HUES64 (cell line): ENCODE measurements at regions not wholly inside any gene's neighbourhood (a gene's known extent, or its start where the extent isn't known, plus 50 kb on each side); places are given as distances from the start of the nearest gene placed in this dataset.
"Not testable (repeated sequence)": the region's sequence is repeated elsewhere in the genome, so short reads cannot be mapped to it uniquely, and the experiment has no call there.

Source experiments
- H3K27ac ChIP-seq: 2 replicates; pipeline ENCODE4 v1.7.0; 2013; ENCODE audit warnings: low read depth, low read length, inconsistent platforms
- H3K27me3 ChIP-seq: 2 replicates; pipeline ENCODE4 v1.6.1; 2013; ENCODE audit warnings: mild to moderate bottlenecking, low read length; ENCODE audit not compliant: insufficient read depth
- H3K36me3 ChIP-seq: 2 replicates; pipeline ENCODE4 v1.6.1; 2013; ENCODE audit warnings: mild to moderate bottlenecking, low read length; ENCODE audit not compliant: insufficient read depth
- H3K4me1 ChIP-seq: 2 replicates; pipeline ENCODE4 v1.6.1; 2013; ENCODE audit warnings: mild to moderate bottlenecking, low read length, moderate library complexity; ENCODE audit not compliant: insufficient read depth
- H3K4me3 ChIP-seq: 2 replicates; pipeline ENCODE4 v1.5.1; 2013; ENCODE audit warnings: mild to moderate bottlenecking, low read length, moderate library complexity
- H3K9ac ChIP-seq: 2 replicates; pipeline ENCODE4 v1.6.1; 2013; ENCODE audit warnings: mild to moderate bottlenecking, low read depth, low read length
- H3K9me3 ChIP-seq: 2 replicates; pipeline ENCODE4 v1.6.1; 2013; ENCODE audit warnings: low read depth, low read length; ENCODE audit not compliant: insufficient read depth
- WGBS: fragments of 150-250, 120-280 bp; methylation state at CpG from one replicate; pipeline ENCODE4 v1.1.7; 2013; ENCODE audit warnings: missing lambda C conversion rate; 5-methylcytosine and 5-hydroxymethylcytosine counted together

- no peaks in the 10 kb centered on the region for H3K9me3 ChIP-seq
- H3K27ac ChIP-seq: no peak overlapping the region
- no peak overlapping the region for H3K4me3 ChIP-seq
- WGBS: 85% methylated on average over 2 of the region's 2 CpGs
- no peaks in the 10 kb centered on the region for H3K27me3 ChIP-seq
- H3K4me1 ChIP-seq: no peaks in the 10 kb centered on the region
- no peaks in the 10 kb centered on the region for H3K36me3 ChIP-seq
- no peak overlapping the region for H3K9ac ChIP-seq
Observed at GRCh38 chr7:86148501-86148900, 495.2 kb upstream of the GRM3 start.

GRCh38 chr7:86137343-86137742 is 506.4 kb upstream of the GRM3 start:
- no peak overlapping the region for H3K4me3 ChIP-seq
- H3K36me3 ChIP-seq: no peaks in the 10 kb centered on the region
- H3K27me3 ChIP-seq: no peaks in the 10 kb centered on the region
- H3K27ac ChIP-seq: no peak overlapping the region
- H3K4me1 ChIP-seq: no peaks in the 10 kb centered on the region
- H3K9ac ChIP-seq: no peak overlapping the region
- peaks cover 14% of the 10 kb centered on the region for H3K9me3 ChIP-seq

- 93% methylated on average over 10 of the region's 10 CpGs for WGBS
Observed at GRCh38 chr7:86130268-86130667, 513.4 kb upstream of the GRM3 start.

GRCh38 chr7:86123476-86123875 is 520.2 kb upstream of the GRM3 start:
- Histone ChIP-seq H3K9me3 (no peaks in the 10 kb centered on the region), H3K27ac (no peak overlapping the region), H3K36me3 (no peaks in the 10 kb centered on the region), H3K4me3 (no peak overlapping the region), H3K9ac (no peak overlapping the region), H3K4me1 (no peaks in the 10 kb centered on the region), H3K27me3 (no peaks in the 10 kb centered on the region)
- WGBS: 91% methylated on average over 4 of the region's 4 CpGs

More at GRCh38 chr7:86130268-86130667, 513.4 kb upstream of the GRM3 start:
- Histone ChIP-seq H3K27ac (no peak overlapping the region), H3K4me1 (no peaks in the 10 kb centered on the region), H3K36me3 (no peaks in the 10 kb centered on the region), H3K9ac (no peak overlapping the region), H3K4me3 (no peak overlapping the region), H3K27me3 (no peaks in the 10 kb centered on the region), H3K9me3 (peaks cover 14% of the 10 kb centered on the region)

- Histone ChIP-seq H3K4me3 (no peak overlapping the region), H3K4me1 (no peaks in the 10 kb centered on the region), H3K36me3 (no peaks in the 10 kb centered on the region), H3K27me3 (no peaks in the 10 kb centered on the region), H3K9me3 (0 out of 2 replicates have a peak, but pooled peaks cover 2% of the 10 kb centered on the region), H3K27ac (no peak overlapping the region), H3K9ac (no peak overlapping the region)
- 88% methylated on average over 1 of the region's 1 CpG for WGBS
Observed at GRCh38 chr7:86094166-86094669, 549.5 kb upstream of the GRM3 start.

- H3K4me1 ChIP-seq: no peaks in the 10 kb centered on the region
- H3K4me3 ChIP-seq: no peak overlapping the region
- no peak overlapping the region for H3K9ac ChIP-seq
- no peaks in the 10 kb centered on the region for H3K36me3 ChIP-seq
- WGBS: 85% methylated on average over 1 of the region's 1 CpG
- H3K27me3 ChIP-seq: no peaks in the 10 kb centered on the region
- no peak overlapping the region for H3K27ac ChIP-seq
- 0 out of 2 replicates have a peak, but pooled peaks cover 2% of the 10 kb centered on the region for H3K9me3 ChIP-seq
Observed at GRCh38 chr7:86091369-86091768, 552.3 kb upstream of the GRM3 start.

GRCh38 chr7:86089455-86089854 is 554.3 kb upstream of the GRM3 start:
- no peak overlapping the region for H3K27ac ChIP-seq
- no peaks in the 10 kb centered on the region for H3K36me3 ChIP-seq
- no peaks in the 10 kb centered on the region for H3K27me3 ChIP-seq
- no peaks in the 10 kb centered on the region for H3K4me1 ChIP-seq
- H3K9ac ChIP-seq: no peak overlapping the region
- no peak overlapping the region for H3K4me3 ChIP-seq
- WGBS: 100% methylated on average over 1 of the region's 1 CpG
- H3K9me3 ChIP-seq: 0 out of 2 replicates have a peak, but pooled peaks cover 2% of the 10 kb centered on the region

GRCh38 chr7:86064572-86064971 is 579.1 kb upstream of the GRM3 start:
- not testable (repeated sequence) for H3K4me3 ChIP-seq, H3K27me3 ChIP-seq, H3K9me3 ChIP-seq, H3K4me1 ChIP-seq, H3K36me3 ChIP-seq, H3K9ac ChIP-seq, H3K27ac ChIP-seq
- 88% methylated on average over 1 of the region's 1 CpG for WGBS

GRCh38 chr7:86058649-86059048 is 585.1 kb upstream of the GRM3 start:
- H3K9ac ChIP-seq: no peak overlapping the region
- no peaks in the 10 kb centered on the region for H3K36me3 ChIP-seq
- no peaks in the 10 kb centered on the region for H3K9me3 ChIP-seq
- WGBS: 90% methylated on average over 3 of the region's 3 CpGs
- H3K27me3 ChIP-seq: no peaks in the 10 kb centered on the region
- no peaks in the 10 kb centered on the region for H3K4me1 ChIP-seq
- H3K27ac ChIP-seq: no peak overlapping the region
- H3K4me3 ChIP-seq: no peak overlapping the region

- Histone ChIP-seq H3K9ac (no peak overlapping the region), H3K4me3 (no peak overlapping the region), H3K4me1 (no peaks in the 10 kb centered on the region), H3K9me3 (no peaks in the 10 kb centered on the region), H3K36me3 (no peaks in the 10 kb centered on the region), H3K27me3 (no peaks in the 10 kb centered on the region), H3K27ac (no peak overlapping the region)
- 64% methylated on average over 1 of the region's 1 CpG for WGBS
Observed at GRCh38 chr7:86050918-86051317, 592.8 kb upstream of the GRM3 start.

- no peak overlapping the region for H3K27ac ChIP-seq
- no CpG with 5 or more reads among the region's 2 CpGs for WGBS
- no peak overlapping the region for H3K9ac ChIP-seq
- H3K4me3 ChIP-seq: no peak overlapping the region
- H3K4me1 ChIP-seq: no peaks in the 10 kb centered on the region
- no peaks in the 10 kb centered on the region for H3K36me3 ChIP-seq
- H3K9me3 ChIP-seq: no peaks in the 10 kb centered on the region
- no peaks in the 10 kb centered on the region for H3K27me3 ChIP-seq
Observed at GRCh38 chr7:86049910-86050309, 593.8 kb upstream of the GRM3 start.

GRCh38 chr7:86045197-86045596 is 598.5 kb upstream of the GRM3 start:
- H3K9me3 ChIP-seq, H3K4me3 ChIP-seq: not testable (repeated sequence)
- 88% methylated on average over 1 of the region's 1 CpG for WGBS

More at GRCh38 chr7:86045197-86045596, 598.5 kb upstream of the GRM3 start:
- not testable (repeated sequence) for H3K9ac ChIP-seq, H3K36me3 ChIP-seq, H3K27me3 ChIP-seq, H3K27ac ChIP-seq, H3K4me1 ChIP-seq
